GM18511 (cell line): ENCODE measurements at regions not wholly inside any gene's neighbourhood (a gene's known extent, or its start where the extent isn't known, plus 50 kb on each side); places are given as distances from the start of the nearest gene placed in this dataset.
"Not testable (repeated sequence)": the region's sequence is repeated elsewhere in the genome, so short reads cannot be mapped to it uniquely, and the experiment has no call there.

Source experiments
- ATAC-seq: cut with Tn5 transposase; IDR thresholded peaks from one replicate; pipeline ENCODE4 v1.9.1; 2021; ENCODE audit warnings: mild to moderate bottlenecking, moderate library complexity; ENCODE audit not compliant: unreplicated experiment

- ATAC-seq: no peak
These were observed 86.8 kb downstream of the NDUFA12 start for GRCh38 chr12:94916663-94917062.

- ATAC-seq: no peak
These were observed 93.8 kb downstream of the NDUFA12 start for GRCh38 chr12:94909663-94910062.

GRCh38 chr12:94905749-94906148 is 97.7 kb downstream of the NDUFA12 start:
- not testable (repeated sequence) for ATAC-seq

GRCh38 chr12:94900496-94900895 is 103.0 kb downstream of the NDUFA12 start:
- ATAC-seq: no peak

- no peak for ATAC-seq
These were observed 105.1 kb downstream of the NDUFA12 start for GRCh38 chr12:94898388-94898787.

GRCh38 chr12:94892544-94893267 is 110.8 kb downstream of the NDUFA12 start:
- no peak for ATAC-seq

GRCh38 chr12:94889445-94890210 is 113.9 kb downstream of the NDUFA12 start:
- no peak for ATAC-seq

- ATAC-seq: no peak
These were observed 124.0 kb downstream of the NDUFA12 start for GRCh38 chr12:94879542-94879941.

GRCh38 chr12:94875525-94875924 is 128.0 kb downstream of the NDUFA12 start:
- ATAC-seq: peak; percentile 50

- no peak for ATAC-seq
These were observed 128.8 kb downstream of the NDUFA12 start for GRCh38 chr12:94874518-94875302.

- peak; percentile 3 for ATAC-seq
These were observed 129.6 kb downstream of the NDUFA12 start for GRCh38 chr12:94873734-94874517.

- peak; percentile 85 for ATAC-seq
These were observed 130.3 kb downstream of the NDUFA12 start for GRCh38 chr12:94872971-94873733.

GRCh38 chr12:94872671-94872970 is 130.9 kb downstream of the NDUFA12 start:
- ATAC-seq: no peak

- ATAC-seq: no peak
These were observed 131.4 kb downstream of the NDUFA12 start for GRCh38 chr12:94872007-94872653.

- no peak for ATAC-seq
These were observed 133.0 kb downstream of the NDUFA12 start for GRCh38 chr12:94870511-94870910.

- ATAC-seq: no peak
These were observed 135.3 kb downstream of the NDUFA12 start for GRCh38 chr12:94868161-94868560.

GRCh38 chr12:94867066-94867855 is 136.2 kb downstream of the NDUFA12 start:
- ATAC-seq: peak; percentile 57

- no peak for ATAC-seq
These were observed 138.5 kb downstream of the NDUFA12 start for GRCh38 chr12:94864987-94865386.
